HepG2 (cell line): ENCODE measurements at regions not wholly inside any gene's neighbourhood (a gene's known extent, or its start where the extent isn't known, plus 50 kb on each side); places are given as distances from the start of the nearest gene placed in this dataset.
A peak's percentile ranks its signal among the peaks of the same experiment; 100 is the strongest.

Source experiments
- ATAC-seq: fragments of 200-7000 bp; cut with Tn5 transposase; 3 replicates; pipeline ENCODE4 v1.9.1; 2020; ENCODE audit warnings: mild to moderate bottlenecking, moderate library complexity
- BruUV-seq: library from RNA; stranded (reverse); fragments of 400-500 nt; replicated peaks from 2 replicates; lab custom pipeline; 2021; lab: Mats Ljungman, UMichigan
- CTCF ChIA-PET: fragments of 300-600 bp; formaldehyde crosslinking; extraction: SDS; loops from one replicate; lab custom pipeline; 2021; ENCODE audit warnings: low total read pairs, inconsistent platforms, low intra/inter-chr PET ratio; lab: Yijun Ruan, JAX
- POLR2A ChIA-PET: fragments of 350-600 bp; sonication (Branson Sonifier 250); formaldehyde crosslinking; loops from one replicate; lab custom pipeline; 2020; ENCODE audit warnings: antibody characterized with exemption, inconsistent platforms; lab: Yijun Ruan, JAX
- DNase-seq: peaks from one replicate; pipeline ENCODE4 v3.0.0-alpha.2; 2015; ENCODE audit warnings: low spot score
- FAIRE-seq: peaks from 3 replicates; lab custom pipeline; 2011; peaks lifted over from hg19 to GRCh38; lab: Jason Lieb, UNC
- H2AFZ ChIP-seq: one replicate; pipeline ENCODE4 v1.6.1; 2011; ENCODE audit warnings: low read length, inconsistent platforms
- H3K27ac ChIP-seq: fragments of 300-600 bp; 3 replicates; pipeline ENCODE4 v1.8.0; 2011; ENCODE audit warnings: mixed run types, mild to moderate bottlenecking, mixed read lengths, low read length, inconsistent platforms; ENCODE audit not compliant: insufficient read depth; ENCODE audit errors: extremely low read length
- H3K27me3 ChIP-seq, 2 experiments: fragments of 200-600 bp in 1 of 2; 2 replicates in 1 of 2; 3 replicates in 1 of 2; pipeline versions ENCODE4 v1.6.0 to v1.8.0; 2011; ENCODE audit warnings: low read length in 2 of 2, mild to moderate bottlenecking in 2 of 2, moderate library complexity in 2 of 2, inconsistent platforms in 1 of 2; ENCODE audit not compliant: insufficient read depth in 2 of 2, control insufficient read depth in 1 of 2
- H3K36me3 ChIP-seq, 2 experiments: fragments of 200-600 bp in 1 of 2; replicated peaks in 1 of 2; 2 replicates in 1 of 2; 3 replicates in 1 of 2; pipeline versions ENCODE4 v1.5.1 to v1.8.0; 2011; ENCODE audit warnings: low read length in 2 of 2, inconsistent platforms in 1 of 2; ENCODE audit not compliant: insufficient read depth in 2 of 2, control insufficient read depth in 1 of 2
- H3K4me1 ChIP-seq: 2 replicates; pipeline ENCODE4 v1.5.1; 2012; ENCODE audit warnings: low read length, inconsistent platforms; ENCODE audit not compliant: insufficient read depth
- H3K4me2 ChIP-seq: 2 replicates; pipeline ENCODE4 v1.6.0; 2011; ENCODE audit warnings: low read depth, low read length, inconsistent platforms
- H3K4me3 ChIP-seq, 3 experiments: fragments of 200-600 bp in 1 of 3; sonication (generic), shearing (Covaris generic) in 1 of 3; replicated peaks in 1 of 3; 2 replicates each; pipeline ENCODE4 v1.5.1; 2011 to 2016; ENCODE audit warnings: low read length in 3 of 3, inconsistent platforms in 2 of 3, low read depth in 2 of 3, mild to moderate bottlenecking in 2 of 3, control low read depth in 1 of 3, mixed read lengths in 1 of 3; ENCODE audit not compliant: insufficient read depth in 1 of 3
- H3K79me2 ChIP-seq: one replicate; pipeline ENCODE4 v1.6.1; 2011; ENCODE audit warnings: low read length, inconsistent platforms; ENCODE audit not compliant: insufficient read depth
- H3K9ac ChIP-seq: 2 replicates; pipeline ENCODE4 v1.6.0; 2011; ENCODE audit warnings: mild to moderate bottlenecking, low read depth, low read length, inconsistent platforms; ENCODE audit not compliant: insufficient read depth
- H3K9me3 ChIP-seq: 2 replicates; pipeline ENCODE4 v1.5.1; 2012; ENCODE audit warnings: mild to moderate bottlenecking, low read length
- H4K20me1 ChIP-seq: 2 replicates; pipeline ENCODE4 v1.6.0; 2011; ENCODE audit warnings: inconsistent platforms, mild to moderate bottlenecking, low read length, moderate library complexity; ENCODE audit not compliant: insufficient read depth
- KAT7 ChIP-seq: IDR thresholded peaks from 2 replicates; pipeline ENCODE4 v1.6.1; 2018; ENCODE audit warnings: borderline replicate concordance, missing compliant biosample characterization
- MEIS2 ChIP-seq: sonication (generic); formaldehyde crosslinking; IDR thresholded peaks from 2 replicates; pipeline ENCODE4 v1.9.0; 2021; ENCODE audit warnings: mild to moderate bottlenecking, missing genetic modification reagents
- MTA3 ChIP-seq: sonication (generic); formaldehyde crosslinking; IDR thresholded peaks from 2 replicates; pipeline ENCODE4 v1.4.0; 2020; ENCODE audit warnings: missing genetic modification reagents
- RAD21 ChIP-seq: fragments of 450-650 bp; formaldehyde crosslinking; IDR thresholded peaks from 2 replicates; pipeline ENCODE4 v1.5.0; 2020; ENCODE audit warnings: mild to moderate bottlenecking
- SMC3 ChIP-seq: IDR thresholded peaks from 2 replicates; pipeline ENCODE4 v1.6.1; 2011; ENCODE audit warnings: low read length, improper control_type of control experiment
- SP1 ChIP-seq, 2 experiments: fragments of 450-650 bp in 1 of 2; sonication (generic) in 1 of 2; formaldehyde crosslinking in 1 of 2; IDR thresholded peaks; 2 replicates each; pipeline versions ENCODE4 v1.4.0 to v1.6.1; 2016 to 2020; ENCODE audit warnings: missing genetic modification reagents in 1 of 2
- STAG1 ChIP-seq: sonication (generic); formaldehyde crosslinking; IDR thresholded peaks from 2 replicates; pipeline ENCODE4 v1.4.0; 2020; ENCODE audit warnings: missing genetic modification reagents
- ZNF24 ChIP-seq: fragments of 450-650 bp; IDR thresholded peaks from 2 replicates; pipeline ENCODE4 v1.6.1; 2017; ENCODE audit warnings: antibody characterized with exemption, mild to moderate bottlenecking
- ZNF570 ChIP-seq: sonication (generic); formaldehyde crosslinking; IDR thresholded peaks from 2 replicates; pipeline ENCODE4 v1.4.0; 2020; ENCODE audit warnings: mild to moderate bottlenecking, missing genetic modification reagents, borderline replicate concordance
- ZNF644 ChIP-seq: IDR thresholded peaks from 2 replicates; pipeline ENCODE4 v1.6.1; 2016; ENCODE audit warnings: low read depth
- ZSCAN29 ChIP-seq: sonication (generic); formaldehyde crosslinking; conservative IDR thresholded peaks from 2 replicates; pipeline ENCODE4 v1.4.0; 2020; ENCODE audit warnings: mild to moderate bottlenecking, missing genetic modification reagents
- WGBS: methylation state at CpG from one replicate; pipeline ENCODE4 v1.1.6; 2017; ENCODE audit warnings: low lambda C conversion rate; 5-methylcytosine and 5-hydroxymethylcytosine counted together
- in situ Hi-C: cut with HindIII; loops from 2 replicates; pipeline ENCODE4 v1.10.0; 2017; ENCODE audit warnings: low pct_unique_long_range_greater_than_20kb; ENCODE audit not compliant: extremely low pct_ligation_motif_present
- intact Hi-C: fragments of 100-400 bp; cut with micrococcal nuclease; formaldehyde crosslinking; loops from one replicate; pipeline ENCODE4 v1.10.0; 2022; ENCODE audit not compliant: unreplicated experiment
- TF ChIP-seq, protein P1 (sequence below): sonication (generic); formaldehyde crosslinking; IDR thresholded peaks from 2 replicates; pipeline ENCODE4 v1.5.0; 2020; ENCODE audit warnings: mild to moderate bottlenecking, missing genetic modification reagents
- TF ChIP-seq, protein P2 (sequence below): sonication (generic); formaldehyde crosslinking; IDR thresholded peaks from 2 replicates; pipeline ENCODE4 v1.5.0; 2020; ENCODE audit warnings: mild to moderate bottlenecking, missing genetic modification reagents
- TF ChIP-seq, protein P3 (sequence below): sonication (generic); formaldehyde crosslinking; IDR thresholded peaks from 2 replicates; pipeline ENCODE4 v1.5.0; 2020; ENCODE audit warnings: mild to moderate bottlenecking, missing genetic modification reagents, moderate library complexity
- TF ChIP-seq, protein P4 (sequence below): IDR thresholded peaks from 2 replicates; pipeline ENCODE4 v1.6.1; 2016; ENCODE audit warnings: missing biosample characterization, missing genetic modification reagents, low read depth

DNA sequence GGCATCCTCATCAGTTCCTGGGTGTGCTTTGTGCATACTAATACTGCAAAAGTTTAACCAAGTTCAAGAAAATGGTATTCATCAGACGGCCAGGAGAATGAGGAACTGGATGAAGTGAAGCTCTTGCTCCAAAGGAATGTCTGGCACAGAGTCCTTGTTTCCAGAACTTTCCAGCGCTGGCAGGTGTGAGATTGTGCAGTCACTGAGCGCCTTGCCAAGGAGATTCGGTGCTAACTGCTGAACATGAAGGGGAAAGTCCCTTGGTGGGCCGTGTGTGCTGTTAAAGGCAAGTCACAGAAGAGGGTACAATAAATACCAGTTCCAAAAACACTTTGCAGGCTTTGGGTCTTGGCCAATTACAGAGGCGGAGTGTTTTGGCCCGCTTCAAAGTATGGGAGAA lies 262.3 kb upstream of the SOX4 start (continued):
- TF ChIP-seq, protein P1, sequence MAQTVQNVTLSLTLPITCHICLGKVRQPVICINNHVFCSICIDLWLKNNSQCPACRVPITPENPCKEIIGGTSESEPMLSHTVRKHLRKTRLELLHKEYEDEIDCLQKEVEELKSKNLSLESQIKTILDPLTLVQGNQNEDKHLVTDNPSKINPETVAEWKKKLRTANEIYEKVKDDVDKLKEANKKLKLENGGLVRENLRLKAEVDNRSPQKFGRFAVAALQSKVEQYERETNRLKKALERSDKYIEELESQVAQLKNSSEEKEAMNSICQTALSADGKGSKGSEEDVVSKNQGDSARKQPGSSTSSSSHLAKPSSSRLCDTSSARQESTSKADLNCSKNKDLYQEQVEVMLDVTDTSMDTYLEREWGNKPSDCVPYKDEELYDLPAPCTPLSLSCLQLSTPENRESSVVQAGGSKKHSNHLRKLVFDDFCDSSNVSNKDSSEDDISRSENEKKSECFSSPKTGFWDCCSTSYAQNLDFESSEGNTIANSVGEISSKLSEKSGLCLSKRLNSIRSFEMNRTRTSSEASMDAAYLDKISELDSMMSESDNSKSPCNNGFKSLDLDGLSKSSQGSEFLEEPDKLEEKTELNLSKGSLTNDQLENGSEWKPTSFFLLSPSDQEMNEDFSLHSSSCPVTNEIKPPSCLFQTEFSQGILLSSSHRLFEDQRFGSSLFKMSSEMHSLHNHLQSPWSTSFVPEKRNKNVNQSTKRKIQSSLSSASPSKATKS (CRISPR knock-in tag) = no peak
- TF ChIP-seq MEIS2 (CRISPR knock-in tag) (no peak), ZSCAN29 (no peak), RAD21 (no peak), SP1 (IDR thresholded peaks at IDR 0.05) (no peak), SP1 (CRISPR knock-in tag; IDR thresholded peaks at IDR 0.05) (no peak), ZNF644 (CRISPR knock-in tag) (no peak), KAT7 (CRISPR knock-in tag) (no peak)
- TF ChIP-seq, protein P2, sequence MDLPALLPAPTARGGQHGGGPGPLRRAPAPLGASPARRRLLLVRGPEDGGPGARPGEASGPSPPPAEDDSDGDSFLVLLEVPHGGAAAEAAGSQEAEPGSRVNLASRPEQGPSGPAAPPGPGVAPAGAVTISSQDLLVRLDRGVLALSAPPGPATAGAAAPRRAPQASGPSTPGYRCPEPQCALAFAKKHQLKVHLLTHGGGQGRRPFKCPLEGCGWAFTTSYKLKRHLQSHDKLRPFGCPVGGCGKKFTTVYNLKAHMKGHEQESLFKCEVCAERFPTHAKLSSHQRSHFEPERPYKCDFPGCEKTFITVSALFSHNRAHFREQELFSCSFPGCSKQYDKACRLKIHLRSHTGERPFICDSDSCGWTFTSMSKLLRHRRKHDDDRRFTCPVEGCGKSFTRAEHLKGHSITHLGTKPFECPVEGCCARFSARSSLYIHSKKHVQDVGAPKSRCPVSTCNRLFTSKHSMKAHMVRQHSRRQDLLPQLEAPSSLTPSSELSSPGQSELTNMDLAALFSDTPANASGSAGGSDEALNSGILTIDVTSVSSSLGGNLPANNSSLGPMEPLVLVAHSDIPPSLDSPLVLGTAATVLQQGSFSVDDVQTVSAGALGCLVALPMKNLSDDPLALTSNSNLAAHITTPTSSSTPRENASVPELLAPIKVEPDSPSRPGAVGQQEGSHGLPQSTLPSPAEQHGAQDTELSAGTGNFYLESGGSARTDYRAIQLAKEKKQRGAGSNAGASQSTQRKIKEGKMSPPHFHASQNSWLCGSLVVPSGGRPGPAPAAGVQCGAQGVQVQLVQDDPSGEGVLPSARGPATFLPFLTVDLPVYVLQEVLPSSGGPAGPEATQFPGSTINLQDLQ = no peak

DNA sequence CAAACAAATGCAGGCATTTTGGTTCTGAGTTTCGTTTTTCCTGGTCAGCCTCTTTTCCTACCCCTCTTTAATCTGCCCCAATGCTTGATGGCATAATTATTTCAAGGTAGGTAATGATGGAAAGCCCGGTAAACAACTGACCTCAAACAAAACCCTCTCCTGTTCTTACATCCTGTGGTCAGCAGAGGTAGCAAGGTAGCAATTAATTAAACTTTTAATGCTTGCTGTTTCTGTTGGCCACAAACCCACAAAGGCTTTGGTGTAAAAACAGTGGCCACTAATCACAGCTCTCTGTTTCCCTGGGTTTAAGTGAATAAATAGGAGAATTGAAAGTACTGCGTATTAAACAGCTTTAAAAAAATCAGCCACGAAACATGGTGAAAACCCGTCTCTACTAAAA lies 261.5 kb upstream of the SOX4 start:
- TF ChIP-seq, protein P3, sequence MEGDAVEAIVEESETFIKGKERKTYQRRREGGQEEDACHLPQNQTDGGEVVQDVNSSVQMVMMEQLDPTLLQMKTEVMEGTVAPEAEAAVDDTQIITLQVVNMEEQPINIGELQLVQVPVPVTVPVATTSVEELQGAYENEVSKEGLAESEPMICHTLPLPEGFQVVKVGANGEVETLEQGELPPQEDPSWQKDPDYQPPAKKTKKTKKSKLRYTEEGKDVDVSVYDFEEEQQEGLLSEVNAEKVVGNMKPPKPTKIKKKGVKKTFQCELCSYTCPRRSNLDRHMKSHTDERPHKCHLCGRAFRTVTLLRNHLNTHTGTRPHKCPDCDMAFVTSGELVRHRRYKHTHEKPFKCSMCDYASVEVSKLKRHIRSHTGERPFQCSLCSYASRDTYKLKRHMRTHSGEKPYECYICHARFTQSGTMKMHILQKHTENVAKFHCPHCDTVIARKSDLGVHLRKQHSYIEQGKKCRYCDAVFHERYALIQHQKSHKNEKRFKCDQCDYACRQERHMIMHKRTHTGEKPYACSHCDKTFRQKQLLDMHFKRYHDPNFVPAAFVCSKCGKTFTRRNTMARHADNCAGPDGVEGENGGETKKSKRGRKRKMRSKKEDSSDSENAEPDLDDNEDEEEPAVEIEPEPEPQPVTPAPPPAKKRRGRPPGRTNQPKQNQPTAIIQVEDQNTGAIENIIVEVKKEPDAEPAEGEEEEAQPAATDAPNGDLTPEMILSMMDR (CRISPR knock-in tag) = 0 out of 2 replicates have a peak, but pooled peaks have one; percentile 13
- no peak for TF ChIP-seq MTA3
- TF ChIP-seq, protein P4, sequence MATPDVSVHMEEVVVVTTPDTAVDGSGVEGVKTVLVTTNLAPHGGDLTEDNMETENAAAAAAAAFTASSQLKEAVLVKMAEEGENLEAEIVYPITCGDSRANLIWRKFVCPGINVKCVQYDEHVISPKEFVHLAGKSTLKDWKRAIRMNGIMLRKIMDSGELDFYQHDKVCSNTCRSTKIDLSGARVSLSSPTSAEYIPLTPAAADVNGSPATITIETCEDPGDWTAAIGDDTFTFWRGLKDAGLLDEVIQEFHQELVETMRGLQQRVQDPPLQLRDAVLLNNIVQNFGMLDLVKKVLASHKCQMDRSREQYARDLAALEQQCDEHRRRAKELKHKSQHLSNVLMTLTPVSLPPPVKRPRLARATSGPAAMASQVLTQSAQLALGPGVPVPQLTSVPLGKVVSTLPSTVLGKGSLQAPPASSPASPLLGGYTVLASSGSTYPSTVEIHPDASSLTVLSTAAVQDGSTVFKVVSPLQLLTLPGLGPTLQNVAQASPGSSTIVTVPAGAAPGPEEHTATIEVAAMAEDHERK (CRISPR knock-in tag) = no peak
- no peak for TF ChIP-seq ZNF570 (CRISPR knock-in tag)
- peak; percentile 23; the same call in 1 of the 2 replicates for TF ChIP-seq SMC3
- peak; percentile 52 for TF ChIP-seq STAG1 (CRISPR knock-in tag)
- no peak for TF ChIP-seq ZNF24
- Histone ChIP-seq H3K27ac (no peak overlapping the region), H4K20me1 (no peaks in the 10 kb centered on the region), H3K4me2 (no peak overlapping the region), H3K9ac (no peak overlapping the region), H3K36me3 (no peaks in the 10 kb centered on the region), H2AFZ (no peak overlapping the region), H3K79me2 (no peaks in the 10 kb centered on the region), H3K9me3 (no peaks in the 10 kb centered on the region), H3K4me3 (no peak overlapping the region), H3K4me1 (peaks cover 9% of the 10 kb centered on the region; the same call in 1 of the 2 replicates), H3K27me3 (no peaks in the 10 kb centered on the region; a peak in 1 of 5 replicates)
- intact Hi-C loops = loop anchor here (2.0 kb wide), 1 partner anchor 257 kb away; no protein-coding TSS in a partner anchor
- BruUV-seq = no TSS peak
- DNase-seq (no peak), ATAC-seq (no peak), FAIRE-seq (no peak)
- WGBS = 69% methylated on average over 5 of the region's 5 CpGs
- CTCF ChIA-PET = interaction anchor here (0.6 kb wide), 1 partner anchor 20 kb away, joined by 3 read pairs; no protein-coding TSS in a partner anchor
- POLR2A ChIA-PET = no interaction called here
- in situ Hi-C loops = no loop called here
